ENCODE measurements at regions not wholly inside any gene's neighbourhood (a gene's known extent, or its start where the extent isn't known, plus 50 kb on each side); places are given as distances from the start of the nearest gene placed in this dataset.

DNA sequence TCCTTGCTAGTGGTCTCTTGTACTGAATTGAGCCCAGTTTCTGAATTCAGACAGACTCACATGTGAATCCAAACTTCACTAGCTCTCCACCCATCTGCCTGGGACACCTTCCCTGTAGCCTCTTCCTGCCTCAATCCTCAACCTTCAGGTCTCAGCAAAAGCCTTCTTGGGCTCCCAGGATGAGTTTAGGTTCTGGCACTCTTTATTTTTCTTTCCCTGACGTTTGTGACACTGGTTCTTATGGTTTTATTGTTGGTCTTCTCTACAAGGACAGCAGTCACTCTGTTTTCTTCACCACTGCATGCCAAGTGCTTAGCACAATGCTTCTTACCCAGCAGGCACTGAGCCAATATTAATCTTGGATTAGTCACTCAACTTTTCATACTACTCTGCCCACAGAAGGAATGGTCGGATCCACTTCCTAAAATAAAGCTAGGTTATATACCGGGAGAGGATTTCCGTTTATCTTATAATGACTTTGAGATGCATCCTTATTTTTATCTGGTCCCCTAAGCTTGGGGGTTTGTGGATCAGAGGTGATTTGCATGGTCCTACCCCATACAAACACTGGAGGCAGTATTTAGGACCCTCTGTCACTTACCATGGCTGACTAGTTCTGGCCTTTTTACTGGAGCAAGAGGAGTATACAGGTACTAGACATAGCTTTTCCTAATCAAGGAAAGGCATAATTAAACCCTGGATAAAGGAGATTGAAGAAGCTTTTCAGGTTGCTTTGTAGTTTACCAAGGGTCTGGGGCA is 186.3 kb downstream of the MYCN start:
- no peak for DNase-seq (ENCODE audit: low spot score)
- TF ChIP-seq, protein P1, sequence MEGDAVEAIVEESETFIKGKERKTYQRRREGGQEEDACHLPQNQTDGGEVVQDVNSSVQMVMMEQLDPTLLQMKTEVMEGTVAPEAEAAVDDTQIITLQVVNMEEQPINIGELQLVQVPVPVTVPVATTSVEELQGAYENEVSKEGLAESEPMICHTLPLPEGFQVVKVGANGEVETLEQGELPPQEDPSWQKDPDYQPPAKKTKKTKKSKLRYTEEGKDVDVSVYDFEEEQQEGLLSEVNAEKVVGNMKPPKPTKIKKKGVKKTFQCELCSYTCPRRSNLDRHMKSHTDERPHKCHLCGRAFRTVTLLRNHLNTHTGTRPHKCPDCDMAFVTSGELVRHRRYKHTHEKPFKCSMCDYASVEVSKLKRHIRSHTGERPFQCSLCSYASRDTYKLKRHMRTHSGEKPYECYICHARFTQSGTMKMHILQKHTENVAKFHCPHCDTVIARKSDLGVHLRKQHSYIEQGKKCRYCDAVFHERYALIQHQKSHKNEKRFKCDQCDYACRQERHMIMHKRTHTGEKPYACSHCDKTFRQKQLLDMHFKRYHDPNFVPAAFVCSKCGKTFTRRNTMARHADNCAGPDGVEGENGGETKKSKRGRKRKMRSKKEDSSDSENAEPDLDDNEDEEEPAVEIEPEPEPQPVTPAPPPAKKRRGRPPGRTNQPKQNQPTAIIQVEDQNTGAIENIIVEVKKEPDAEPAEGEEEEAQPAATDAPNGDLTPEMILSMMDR (IDR thresholded peaks at IDR 0.05): no peak
- Histone ChIP-seq H3K27ac (no peak overlapping the region), H3K9me3 (no peaks in the 10 kb centered on the region), H3K27me3 (replicated peaks; ENCODE audit: insufficient read depth) (no peaks in the 10 kb centered on the region), H3K4me3 (no peak overlapping the region), H3K36me3 (no peaks in the 10 kb centered on the region), H3K4me1 (ENCODE audit: control insufficient read depth in 1 of 2, low read depth in 2 of 2) (no peaks in the 10 kb centered on the region)
- ATAC-seq (ENCODE audit: insufficient number of reproducible peaks, low FRiP score, low read depth): no peak

DNA sequence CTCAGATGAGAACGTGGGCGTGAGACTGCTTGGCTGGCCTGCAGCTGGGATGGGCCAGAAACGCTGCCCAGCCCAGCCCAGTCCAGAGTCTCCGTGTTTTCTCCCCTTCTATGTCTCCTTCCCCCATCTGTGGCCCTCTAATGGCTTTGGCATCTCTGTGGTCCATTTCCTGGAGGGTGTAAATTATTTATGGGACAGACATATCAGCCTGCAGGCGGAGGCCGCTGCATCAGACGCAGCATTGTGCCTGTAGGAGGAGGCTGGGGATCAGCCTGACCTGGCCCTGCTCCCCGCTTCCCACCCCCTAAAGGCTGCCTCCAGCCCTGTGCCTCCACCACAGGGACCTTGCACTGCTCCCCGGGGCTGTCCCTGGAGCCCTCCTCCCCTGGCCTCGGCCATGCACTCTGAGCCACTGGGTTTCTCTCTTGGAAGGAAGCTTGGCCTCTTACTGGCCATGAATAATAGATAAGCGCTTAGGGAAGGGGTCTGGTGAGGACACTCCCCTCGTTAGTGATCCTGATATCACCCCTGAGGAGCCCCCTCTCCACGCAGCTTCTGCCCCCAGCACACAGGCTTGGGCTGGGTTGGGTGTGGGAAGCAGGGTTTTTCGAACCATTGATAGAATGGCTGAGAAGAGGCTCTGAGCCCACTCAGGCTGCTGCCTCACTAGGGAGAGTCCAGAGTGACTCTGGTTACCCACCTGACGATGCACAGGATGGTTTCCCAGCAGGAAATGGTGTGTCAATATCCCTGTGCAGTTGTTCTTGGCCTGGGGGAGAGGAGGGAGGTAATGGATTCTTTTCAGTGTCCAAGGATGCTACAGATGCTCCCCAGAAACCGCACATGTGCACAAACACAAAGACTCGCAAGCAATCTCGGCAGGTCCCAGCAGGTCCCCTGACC is 185.5 kb downstream of the MYCN start:
- Histone ChIP-seq H3K4me3 (no peak overlapping the region), H3K36me3 (no peaks in the 10 kb centered on the region), H3K27ac (no peak overlapping the region), H3K9me3 (no peaks in the 10 kb centered on the region), H3K4me1 (ENCODE audit: control insufficient read depth in 1 of 2, low read depth in 2 of 2) (no peaks in the 10 kb centered on the region), H3K27me3 (replicated peaks; ENCODE audit: insufficient read depth) (no peaks in the 10 kb centered on the region)
- TF ChIP-seq, protein P1 (IDR thresholded peaks at IDR 0.05): no peak
- ATAC-seq (ENCODE audit: insufficient number of reproducible peaks, low FRiP score, low read depth): no peak
- no peak for DNase-seq (ENCODE audit: low spot score)

DNA sequence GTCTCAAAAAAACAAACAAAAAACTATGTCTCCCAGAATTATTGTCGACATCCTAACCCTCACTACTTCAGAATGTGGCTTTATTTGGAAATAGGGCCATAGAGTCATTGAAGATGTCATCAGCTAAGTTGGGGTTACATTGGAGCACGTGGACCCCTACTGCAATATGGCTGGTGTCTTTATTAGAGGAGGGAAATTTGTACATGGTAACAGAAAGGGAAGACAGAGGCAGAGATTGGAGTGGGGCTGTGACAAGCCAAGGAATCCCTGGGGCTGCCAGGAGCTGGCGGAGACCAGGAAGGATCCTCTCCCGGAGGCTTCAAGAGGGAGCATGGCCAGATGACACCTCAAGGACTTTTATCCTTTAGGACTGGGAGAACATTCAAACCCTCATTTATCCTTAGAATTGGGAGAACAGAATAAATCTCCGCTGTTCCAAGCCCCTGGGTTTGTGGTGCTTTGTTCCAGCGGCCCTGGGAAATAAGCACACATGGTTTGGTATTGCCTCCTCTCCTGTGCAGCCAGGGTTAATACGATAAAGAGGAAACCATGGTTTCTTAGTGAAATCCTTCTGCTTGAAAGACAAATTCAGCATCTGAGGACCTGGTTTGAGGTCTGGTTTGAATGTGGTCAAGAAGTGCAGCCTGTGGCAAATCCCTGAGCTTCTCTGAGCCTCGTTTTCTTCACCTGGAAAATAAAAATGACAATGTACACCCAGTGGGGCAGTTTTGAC is 184.7 kb downstream of the MYCN start:
- Histone ChIP-seq H3K4me1 (ENCODE audit: control insufficient read depth in 1 of 2, low read depth in 2 of 2) (no peaks in the 10 kb centered on the region), H3K27ac (no peak overlapping the region), H3K36me3 (no peaks in the 10 kb centered on the region), H3K27me3 (replicated peaks; ENCODE audit: insufficient read depth) (no peaks in the 10 kb centered on the region), H3K9me3 (no peaks in the 10 kb centered on the region), H3K4me3 (no peak overlapping the region)
- ATAC-seq (ENCODE audit: insufficient number of reproducible peaks, low FRiP score, low read depth) (no peak), DNase-seq (ENCODE audit: low spot score) (no peak)
- TF ChIP-seq, protein P1 (IDR thresholded peaks at IDR 0.05): no peak

DNA sequence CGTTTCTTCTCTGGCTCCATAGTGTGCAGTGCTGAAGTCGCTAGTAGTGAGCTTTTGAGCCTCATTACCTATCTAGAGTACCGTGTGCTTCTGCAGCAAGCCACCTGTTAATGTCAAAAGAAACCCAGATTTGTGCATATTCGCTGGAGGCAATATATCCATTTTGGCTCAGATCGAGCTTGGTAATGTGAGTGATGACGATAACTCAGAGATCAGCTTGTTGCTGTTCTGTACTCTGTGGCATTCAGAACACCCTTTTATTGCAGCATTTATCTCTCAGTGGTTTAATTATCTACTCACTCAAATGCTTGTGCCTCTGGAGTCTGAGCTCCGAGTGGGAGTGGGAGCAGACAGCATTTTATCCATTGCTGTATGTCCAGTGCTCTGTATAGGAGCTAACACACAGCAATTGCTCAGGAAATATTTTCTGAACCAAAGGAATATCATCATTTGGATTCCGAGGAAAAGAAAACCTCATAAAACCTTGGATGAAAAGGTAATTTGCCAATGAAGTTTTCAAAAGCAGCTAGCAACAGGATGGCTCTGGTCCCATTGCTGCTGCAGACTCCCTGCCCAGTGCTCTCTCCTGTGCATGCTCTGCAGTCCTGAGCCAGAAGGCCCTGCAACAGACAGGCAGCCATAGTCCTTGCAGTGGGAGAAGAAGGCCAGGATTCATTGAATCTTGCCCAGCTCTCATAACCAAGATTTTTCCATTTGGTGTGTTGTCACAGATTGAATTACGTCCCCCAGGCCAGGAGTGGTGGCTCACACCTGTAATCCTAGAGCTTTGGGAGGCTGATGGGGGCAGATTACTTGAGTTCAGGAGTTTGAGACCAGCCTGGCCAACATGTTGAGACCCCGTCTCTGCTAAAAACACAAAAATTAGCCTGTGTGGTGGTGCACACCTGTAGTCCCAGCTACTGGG is 183.8 kb downstream of the MYCN start:
- no peaks in the 10 kb centered on the region for H3K9me3 ChIP-seq
- H3K4me3 ChIP-seq: no peak overlapping the region
- no peak overlapping the region for H3K27ac ChIP-seq
- no peaks in the 10 kb centered on the region for H3K4me1 ChIP-seq (ENCODE audit: control insufficient read depth in 1 of 2, low read depth in 2 of 2)
- TF ChIP-seq, protein P1 (IDR thresholded peaks at IDR 0.05): no peak
- DNase-seq (ENCODE audit: low spot score) (no peak), ATAC-seq (ENCODE audit: insufficient number of reproducible peaks, low FRiP score, low read depth) (no peak)
- H3K27me3 ChIP-seq (replicated peaks; ENCODE audit: insufficient read depth): no peaks in the 10 kb centered on the region
- no peaks in the 10 kb centered on the region for H3K36me3 ChIP-seq
